NCI-H187 (cell line): ENCODE measurements at regions not wholly inside any gene's neighbourhood (a gene's known extent, or its start where the extent isn't known, plus 50 kb on each side); places are given as distances from the start of the nearest gene placed in this dataset.

Source experiments
- DNase-seq, 2 experiments: peaks; one replicate each; lab custom pipeline; 2025; lab: John Stamatoyannopoulos, UW

GRCh38 chr2:186183406-186183805, 302.7 kb upstream of the ZC3H15 start:
- DNase-seq = no peak

- no peak for DNase-seq
Observed at GRCh38 chr2:186187854-186188253, 298.2 kb upstream of the ZC3H15 start.

- DNase-seq = no peak
Observed at GRCh38 chr2:186189816-186190215, 296.2 kb upstream of the ZC3H15 start.

- no peak for DNase-seq
Observed at GRCh38 chr2:186195696-186196095, 290.4 kb upstream of the ZC3H15 start.

- no peak for DNase-seq
Observed at GRCh38 chr2:186197955-186198354, 288.1 kb upstream of the ZC3H15 start.

GRCh38 chr2:186199029-186199428, 287.0 kb upstream of the ZC3H15 start:
- no peak for DNase-seq

- no peak for DNase-seq
Observed at GRCh38 chr2:186201371-186201770, 284.7 kb upstream of the ZC3H15 start.

- DNase-seq = no peak
Observed at GRCh38 chr2:186205254-186205911, 280.7 kb upstream of the ZC3H15 start.

- no peak for DNase-seq
Observed at GRCh38 chr2:186209532-186209931, 276.5 kb upstream of the ZC3H15 start.

- DNase-seq = no peak
Observed at GRCh38 chr2:186220409-186220808, 265.7 kb upstream of the ZC3H15 start.

- no peak for DNase-seq
Observed at GRCh38 chr2:186229265-186229664, 256.8 kb upstream of the ZC3H15 start.

GRCh38 chr2:186241874-186242273, 244.2 kb upstream of the ZC3H15 start:
- DNase-seq = no peak

GRCh38 chr2:186254759-186255158, 231.3 kb upstream of the ZC3H15 start:
- DNase-seq = no peak

GRCh38 chr2:186255823-186256222, 230.2 kb upstream of the ZC3H15 start:
- DNase-seq = no peak

- DNase-seq = no peak
Observed at GRCh38 chr2:186256540-186256939, 229.5 kb upstream of the ZC3H15 start.

- DNase-seq = no peak
Observed at GRCh38 chr2:186263673-186264250, 222.3 kb upstream of the ZC3H15 start.

- no peak for DNase-seq
Observed at GRCh38 chr2:186269536-186269935, 216.5 kb upstream of the ZC3H15 start.

- DNase-seq = no peak
Observed at GRCh38 chr2:186273953-186274352, 212.1 kb upstream of the ZC3H15 start.

GRCh38 chr2:186274936-186275575, 211.0 kb upstream of the ZC3H15 start:
- no peak for DNase-seq

GRCh38 chr2:186276909-186277308, 209.2 kb upstream of the ZC3H15 start:
- DNase-seq = no peak

GRCh38 chr2:186281726-186282125, 204.3 kb upstream of the ZC3H15 start:
- no peak for DNase-seq

GRCh38 chr2:186294248-186294888, 191.7 kb upstream of the ZC3H15 start:
- DNase-seq = no peak

GRCh38 chr2:186299610-186300009, 186.4 kb upstream of the ZC3H15 start:
- DNase-seq = no peak
